NB4 (cell line): ENCODE measurements at regions not wholly inside any gene's neighbourhood (a gene's known extent, or its start where the extent isn't known, plus 50 kb on each side); places are given as distances from the start of the nearest gene placed in this dataset.

Experiments used
- CTCF ChIP-seq: IDR thresholded peaks from one replicate; pipeline ENCODE4 v1.5.1; 2012; ENCODE audit warnings: low read depth, low read length
- MYC ChIP-seq: IDR thresholded peaks from 2 replicates; pipeline ENCODE4 v1.6.1; 2011; ENCODE audit warnings: low read depth, low read length
- POLR2A ChIP-seq: IDR thresholded peaks from 2 replicates; pipeline ENCODE4 v1.6.1; 2011; ENCODE audit warnings: mild to moderate bottlenecking; ENCODE audit not compliant: insufficient read length; ENCODE audit errors: extremely low read depth
- TF ChIP-seq, protein P1 (sequence below): IDR thresholded peaks from 2 replicates; pipeline ENCODE4 v1.6.1; 2011; ENCODE audit warnings: low read depth, low read length

- TF ChIP-seq CTCF = no peak
- no peak for TF ChIP-seq POLR2A
- TF ChIP-seq, protein P1, sequence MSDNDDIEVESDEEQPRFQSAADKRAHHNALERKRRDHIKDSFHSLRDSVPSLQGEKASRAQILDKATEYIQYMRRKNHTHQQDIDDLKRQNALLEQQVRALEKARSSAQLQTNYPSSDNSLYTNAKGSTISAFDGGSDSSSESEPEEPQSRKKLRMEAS = no peak
- TF ChIP-seq MYC = no peak
These were observed 268.3 kb downstream of the CD109 start for GRCh38 chr6:73964241-73964854.
